ENCODE measurements at regions not wholly inside any gene's neighbourhood (a gene's known extent, or its start where the extent isn't known, plus 50 kb on each side); places are given as distances from the start of the nearest gene placed in this dataset.
A peak's percentile ranks its signal among the peaks of the same experiment; 100 is the strongest.

- peak; percentile 22; the same call in 1 of the 2 replicates for TF ChIP-seq CEBPG (CRISPR knock-in tag; IDR thresholded peaks at IDR 0.05)
- TF ChIP-seq ARID5B (CRISPR knock-in tag; IDR thresholded peaks at IDR 0.05) = peak; percentile 98
- TF ChIP-seq ZNF138 (CRISPR knock-in tag; IDR thresholded peaks at IDR 0.05; ENCODE audit: low read depth) = no peak
- peak; percentile 83 for TF ChIP-seq SMAD3 (CRISPR knock-in tag; IDR thresholded peaks at IDR 0.05)
- TF ChIP-seq KAT8 (CRISPR knock-in tag; IDR thresholded peaks at IDR 0.05) = peak; percentile 59
- peak; percentile 96 for TF ChIP-seq HMGXB3 (CRISPR knock-in tag; IDR thresholded peaks at IDR 0.05; ENCODE audit: borderline replicate concordance)
- 0 out of 2 replicates have a peak, but pooled peaks have one; percentile 61 for TF ChIP-seq MEF2D (CRISPR knock-in tag; IDR thresholded peaks at IDR 0.05)
- TF ChIP-seq HNRNPUL1 (IDR thresholded peaks at IDR 0.05; ENCODE audit: low read depth, low read length) = 0 out of 2 replicates have a peak, but pooled peaks have one; percentile 56
- TF ChIP-seq SMARCE1 (IDR thresholded peaks at IDR 0.05; ENCODE audit: borderline replicate concordance) = peak; percentile 24; the same call in 1 of the 2 replicates
- peak; percentile 94 for TF ChIP-seq TBL1XR1 (IDR thresholded peaks at IDR 0.05; ENCODE audit: borderline replicate concordance, low read length, partially characterized antibody)
- TF ChIP-seq SP5 (CRISPR knock-in tag; IDR thresholded peaks at IDR 0.05; ENCODE audit: borderline replicate concordance, low read depth) = peak; percentile 43; the same call in 1 of the 2 replicates
- no peak for TF ChIP-seq ZHX2 (IDR thresholded peaks at IDR 0.05; ENCODE audit: low read depth)
- TF ChIP-seq ZHX2 (CRISPR knock-in tag; IDR thresholded peaks at IDR 0.05; ENCODE audit: borderline replicate concordance) = peak; percentile 44; the same call in 1 of the 2 replicates
Measured at GRCh38 chr5:82387001-82387818, 109.1 kb upstream of the RPS23 start (continued).

Data from HepG2 (cell line).